SJSA1 (cell line): ENCODE measurements at regions not wholly inside any gene's neighbourhood (a gene's known extent, or its start where the extent isn't known, plus 50 kb on each side); places are given as distances from the start of the nearest gene placed in this dataset.
A peak's percentile ranks its signal among the peaks of the same experiment; 100 is the strongest.

Experiments
- DNase-seq, 2 experiments: peaks; one replicate each; pipeline ENCODE4 v3.0.0-alpha.2; 2015 to 2020; ENCODE audit warnings: low spot score in 2 of 2, low read depth in 1 of 2
- H3K27ac ChIP-seq: fragments of 250-450 bp; sonication (Bioruptor Pico); 2 replicates; pipeline ENCODE4 v1.5.1; 2020; ENCODE audit warnings: mild to moderate bottlenecking, moderate library complexity
- H3K27me3 ChIP-seq: fragments of 250-450 bp; sonication (Bioruptor Pico); replicated peaks from 2 replicates; pipeline ENCODE4 v1.5.1; 2020; ENCODE audit warnings: mild to moderate bottlenecking, moderate library complexity
- H3K36me3 ChIP-seq: fragments of 250-450 bp; sonication (Bioruptor Pico); 2 replicates; pipeline ENCODE4 v1.5.1; 2020; ENCODE audit warnings: mild to moderate bottlenecking
- H3K4me1 ChIP-seq: fragments of 250-450 bp; sonication (Bioruptor Pico); replicated peaks from 2 replicates; pipeline ENCODE4 v1.6.1; 2021; ENCODE audit warnings: mild to moderate bottlenecking
- H3K4me3 ChIP-seq: fragments of 250-450 bp; sonication (Bioruptor Pico); 2 replicates; pipeline ENCODE4 v1.5.1; 2020; ENCODE audit warnings: mild to moderate bottlenecking
- H3K9me3 ChIP-seq: fragments of 250-450 bp; sonication (Bioruptor Pico); replicated peaks from 2 replicates; pipeline ENCODE4 v1.5.1; 2020; ENCODE audit warnings: mild to moderate bottlenecking

DNA sequence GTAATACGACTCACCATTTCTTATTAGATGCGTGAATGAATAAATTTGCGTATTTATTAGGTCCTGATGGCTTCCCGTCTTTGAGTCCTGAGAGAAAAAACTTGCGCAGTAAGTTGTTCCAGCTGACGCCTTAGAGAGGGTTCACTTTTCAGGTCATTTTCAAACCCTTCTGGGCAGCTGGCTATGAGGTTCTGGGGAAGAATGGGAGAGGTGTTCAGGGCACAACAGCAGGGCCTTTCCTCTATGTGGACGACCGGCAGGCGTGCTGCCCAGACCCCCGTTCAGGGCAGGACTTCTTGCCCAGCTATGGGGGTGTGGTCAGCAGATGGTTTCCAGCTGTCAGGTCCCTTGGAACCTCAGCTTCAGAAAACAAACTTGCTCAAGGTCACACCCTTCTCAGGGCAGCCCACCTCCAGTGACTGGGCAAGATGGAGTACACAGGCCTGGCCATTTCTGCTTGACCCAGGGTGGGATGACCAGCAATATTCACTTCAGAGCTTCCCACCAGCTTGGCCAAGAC, 61.1 kb upstream of the TNP1 start:
- H3K4me3 ChIP-seq = no peak overlapping the region

DNA sequence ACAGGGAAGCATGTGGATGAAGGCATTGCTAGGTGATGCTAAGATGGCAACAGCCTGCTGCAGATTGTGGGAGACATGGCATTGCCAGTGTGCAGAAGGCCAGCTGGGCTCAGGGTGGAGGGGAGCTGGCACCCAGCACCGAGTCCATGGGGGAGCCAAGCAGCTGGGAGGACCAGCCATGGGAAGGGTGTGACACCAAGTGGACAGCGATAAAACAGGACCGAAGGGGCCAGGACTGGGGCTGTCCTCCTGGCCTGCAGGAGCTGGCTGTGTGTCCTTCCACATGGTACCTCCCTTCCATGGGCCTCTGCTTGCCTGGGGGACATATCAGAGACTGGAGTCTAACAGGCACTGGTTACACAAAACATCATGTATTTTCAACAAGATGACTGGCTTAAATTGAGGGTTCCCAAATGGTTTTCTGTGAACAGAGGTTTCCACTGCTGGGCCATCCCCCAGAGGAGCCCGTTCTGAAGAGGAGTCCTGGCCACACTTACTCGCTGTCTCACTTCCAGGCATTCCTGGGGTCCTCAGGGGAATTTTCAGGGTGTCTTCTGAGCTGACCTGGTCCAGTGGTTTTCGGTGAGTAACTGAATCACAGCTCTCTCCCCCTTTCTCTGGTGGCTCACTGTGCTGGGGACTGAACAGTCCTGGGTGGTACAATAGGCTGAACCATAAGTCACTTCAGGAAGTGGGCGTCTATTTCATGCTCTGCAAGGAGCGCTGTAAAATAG, 60.4 kb upstream of the TNP1 start:
- Histone ChIP-seq H3K27me3 (peaks cover 2% of the 10 kb centered on the region; the same call in 1 of the 2 replicates), H3K4me3 (no peak overlapping the region), H3K4me1 (no peaks in the 10 kb centered on the region), H3K9me3 (no peaks in the 10 kb centered on the region), H3K27ac (no peak overlapping the region), H3K36me3 (no peaks in the 10 kb centered on the region)
- no peak for DNase-seq

More for the DNA sequence above, 61.1 kb upstream of the TNP1 start:
- Histone ChIP-seq H3K36me3 (no peaks in the 10 kb centered on the region), H3K4me1 (no peaks in the 10 kb centered on the region), H3K27me3 (peaks cover 2% of the 10 kb centered on the region; the same call in 1 of the 2 replicates), H3K9me3 (no peaks in the 10 kb centered on the region), H3K27ac (no peak overlapping the region)
- no peak for DNase-seq

DNA sequence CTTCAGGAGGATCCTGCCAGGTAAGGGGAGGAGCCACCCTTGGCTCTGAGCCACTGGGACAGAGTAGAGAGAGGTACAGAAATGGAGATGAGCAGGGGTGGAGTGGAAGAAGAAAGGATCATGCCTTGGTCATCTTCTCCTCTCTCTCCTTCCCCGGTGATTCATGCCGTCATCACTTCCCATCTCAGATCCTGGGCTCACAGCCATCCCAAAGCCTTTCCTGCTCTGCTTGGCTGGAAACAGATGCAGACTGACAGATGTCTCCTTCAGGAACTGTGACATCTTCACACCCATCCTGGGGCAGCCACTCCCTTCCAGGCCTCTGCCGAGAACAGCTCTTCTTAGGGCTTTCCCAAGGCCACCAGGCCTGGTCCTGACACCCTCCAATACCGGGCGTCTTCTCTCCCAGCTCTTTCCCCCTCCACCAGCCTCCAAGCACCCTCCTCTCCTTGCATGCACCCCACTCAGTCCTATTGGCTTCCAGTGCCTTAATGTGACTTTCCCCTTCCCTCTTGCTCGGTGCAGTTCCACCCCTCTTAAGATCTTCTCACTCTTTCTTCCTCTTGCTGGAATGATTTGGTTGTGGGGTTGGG, 58.3 kb upstream of the TNP1 start:
- peak in 1 of 2 experiments; percentile 4 for DNase-seq
- Histone ChIP-seq H3K4me1 (no peaks in the 10 kb centered on the region), H3K27ac (no peak overlapping the region), H3K9me3 (no peaks in the 10 kb centered on the region), H3K36me3 (no peaks in the 10 kb centered on the region), H3K27me3 (no peaks in the 10 kb centered on the region), H3K4me3 (no peak overlapping the region)

DNA sequence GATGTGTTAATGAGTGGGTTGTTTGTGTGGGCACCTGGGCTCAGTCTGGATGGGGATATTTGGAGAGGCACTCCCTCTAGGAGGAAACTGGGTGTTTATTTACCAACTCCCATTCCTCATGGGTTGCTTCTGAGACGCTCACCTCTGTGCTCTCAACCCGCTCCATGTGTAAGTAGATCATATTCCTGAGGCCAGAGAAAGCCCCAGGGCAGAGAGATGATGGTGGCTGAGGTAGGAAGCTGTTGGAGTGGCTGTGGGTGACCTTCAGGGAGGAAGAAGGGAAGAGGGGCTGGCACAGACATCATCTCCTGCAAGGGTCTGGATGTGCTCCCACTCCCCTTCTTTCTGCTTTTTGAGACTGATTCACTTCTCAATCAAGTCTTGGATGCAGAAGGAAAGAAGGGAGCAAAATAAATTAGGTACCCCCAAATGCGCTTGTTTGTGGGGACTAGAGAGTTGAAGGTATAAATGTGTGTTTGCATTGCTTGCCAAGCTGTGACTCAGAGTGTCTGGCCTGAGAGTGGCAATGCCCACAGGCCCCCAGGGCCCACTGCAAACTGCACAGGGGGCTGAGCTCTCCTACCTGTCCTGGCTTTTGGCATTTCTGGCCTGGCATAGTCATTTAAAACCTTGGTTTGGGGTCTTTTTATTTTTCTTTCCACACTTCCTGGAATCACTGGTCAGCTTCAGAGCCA, 57.2 kb upstream of the TNP1 start:
- Histone ChIP-seq H3K27me3 (no peaks in the 10 kb centered on the region), H3K36me3 (no peaks in the 10 kb centered on the region), H3K4me1 (no peaks in the 10 kb centered on the region), H3K4me3 (no peak overlapping the region), H3K27ac (no peak overlapping the region), H3K9me3 (no peaks in the 10 kb centered on the region)
- DNase-seq = no peak

DNA sequence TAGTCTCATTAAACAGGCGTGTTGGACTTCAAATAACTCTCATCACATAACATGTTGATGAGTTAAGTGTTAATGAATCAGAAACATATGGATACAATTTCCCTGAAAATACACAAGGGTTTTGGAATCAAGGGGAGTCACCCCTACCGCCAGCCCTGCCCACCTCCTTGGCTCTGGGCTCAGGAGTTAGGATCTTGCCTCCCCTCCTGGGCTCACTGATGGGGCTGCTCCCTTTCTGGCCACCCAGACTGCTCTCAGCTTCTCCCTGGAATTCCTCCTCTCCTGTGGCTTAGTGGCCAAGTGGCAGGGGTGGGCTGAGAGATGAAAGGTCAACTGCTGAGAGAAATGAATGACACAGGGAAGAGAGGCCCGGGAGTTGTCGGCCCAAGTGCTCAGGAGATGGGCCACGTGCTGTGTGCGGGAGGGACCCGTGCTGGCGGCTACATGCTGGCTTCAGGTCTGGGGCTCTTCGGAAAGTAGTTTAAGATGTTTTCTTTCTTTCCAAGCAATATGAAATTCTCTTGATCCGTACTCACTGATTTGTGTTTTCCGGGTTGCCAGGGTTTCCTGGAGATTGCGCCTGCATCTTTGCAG, 55.8 kb upstream of the TNP1 start:
- no peak for DNase-seq
- Histone ChIP-seq H3K4me1 (no peaks in the 10 kb centered on the region), H3K27ac (no peak overlapping the region), H3K36me3 (no peaks in the 10 kb centered on the region), H3K9me3 (no peaks in the 10 kb centered on the region), H3K27me3 (no peaks in the 10 kb centered on the region), H3K4me3 (no peak overlapping the region)

DNA sequence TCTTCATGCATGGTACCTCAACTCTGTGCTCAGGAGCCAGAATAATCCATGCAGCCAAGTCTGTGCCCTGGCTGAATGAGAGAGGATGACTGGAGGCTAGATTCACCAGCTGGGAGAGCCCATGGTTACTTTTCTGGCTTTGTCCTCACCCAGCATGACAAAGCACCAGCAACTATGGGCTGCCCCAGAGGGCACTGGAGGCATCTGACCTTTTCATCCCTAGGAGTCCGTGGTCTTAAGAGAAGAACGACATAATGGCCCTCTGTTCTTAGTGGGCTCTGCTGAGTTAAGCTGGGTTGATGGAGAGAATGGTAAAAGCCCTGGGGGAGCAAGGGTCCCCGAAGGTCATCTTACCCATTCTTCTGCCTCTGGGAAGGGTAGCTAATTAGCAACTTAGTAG, 54.6 kb upstream of the TNP1 start:
- H3K4me1 ChIP-seq = no peaks in the 10 kb centered on the region
- H3K36me3 ChIP-seq = no peaks in the 10 kb centered on the region
- H3K4me3 ChIP-seq = no peak overlapping the region
- DNase-seq = no peak
- H3K27ac ChIP-seq = no peak overlapping the region
- H3K27me3 ChIP-seq = no peaks in the 10 kb centered on the region
- H3K9me3 ChIP-seq = no peaks in the 10 kb centered on the region

DNA sequence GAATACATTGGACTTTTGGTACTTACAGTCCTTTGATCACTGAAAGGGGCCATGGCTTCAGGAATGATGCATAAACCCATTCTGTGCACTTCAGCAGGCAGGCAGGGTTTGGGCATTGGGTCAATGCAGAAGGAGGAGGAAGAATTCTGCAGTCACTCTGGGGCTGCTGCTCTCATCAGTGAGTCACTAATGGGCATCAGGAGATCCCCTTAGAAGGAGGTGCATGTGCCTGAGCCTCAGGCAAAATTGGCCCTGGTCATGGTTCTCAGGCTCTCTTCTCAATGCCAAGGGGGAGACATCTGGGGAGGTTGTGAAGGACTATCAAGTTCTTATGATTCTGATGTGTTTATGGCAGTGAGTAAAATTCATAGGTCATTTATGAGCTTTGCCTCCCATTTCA, 52.0 kb upstream of the TNP1 start:
- no peak for DNase-seq
- no peaks in the 10 kb centered on the region for H3K9me3 ChIP-seq
- no peak overlapping the region for H3K4me3 ChIP-seq
- H3K27me3 ChIP-seq = no peaks in the 10 kb centered on the region
- no peaks in the 10 kb centered on the region for H3K36me3 ChIP-seq
- H3K27ac ChIP-seq = no peak overlapping the region
- H3K4me1 ChIP-seq = no peaks in the 10 kb centered on the region

DNA sequence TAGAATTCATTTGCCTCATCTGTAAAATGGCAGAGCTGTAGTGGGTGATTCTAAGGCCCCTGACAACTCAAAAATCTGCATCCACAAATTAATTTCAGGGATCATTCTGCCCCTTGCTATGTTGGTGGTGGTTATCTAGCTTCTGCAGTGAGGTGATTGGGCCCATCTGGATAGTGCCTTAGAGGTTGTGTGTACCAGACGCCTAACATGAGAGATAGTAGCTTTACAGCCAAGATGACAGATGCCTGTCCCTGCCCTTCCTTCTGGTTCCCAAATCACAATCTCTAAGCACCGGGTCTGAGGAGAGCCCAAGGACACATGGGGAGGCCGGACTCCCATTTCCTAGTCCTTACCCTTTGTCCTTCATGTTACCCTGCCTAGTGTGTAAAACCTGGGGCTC, 51.1 kb upstream of the TNP1 start:
- H3K27me3 ChIP-seq = no peaks in the 10 kb centered on the region
- no peaks in the 10 kb centered on the region for H3K4me1 ChIP-seq
- H3K4me3 ChIP-seq = no peak overlapping the region
- H3K36me3 ChIP-seq = no peaks in the 10 kb centered on the region
- no peak overlapping the region for H3K27ac ChIP-seq
- DNase-seq = no peak
- H3K9me3 ChIP-seq = no peaks in the 10 kb centered on the region

DNA sequence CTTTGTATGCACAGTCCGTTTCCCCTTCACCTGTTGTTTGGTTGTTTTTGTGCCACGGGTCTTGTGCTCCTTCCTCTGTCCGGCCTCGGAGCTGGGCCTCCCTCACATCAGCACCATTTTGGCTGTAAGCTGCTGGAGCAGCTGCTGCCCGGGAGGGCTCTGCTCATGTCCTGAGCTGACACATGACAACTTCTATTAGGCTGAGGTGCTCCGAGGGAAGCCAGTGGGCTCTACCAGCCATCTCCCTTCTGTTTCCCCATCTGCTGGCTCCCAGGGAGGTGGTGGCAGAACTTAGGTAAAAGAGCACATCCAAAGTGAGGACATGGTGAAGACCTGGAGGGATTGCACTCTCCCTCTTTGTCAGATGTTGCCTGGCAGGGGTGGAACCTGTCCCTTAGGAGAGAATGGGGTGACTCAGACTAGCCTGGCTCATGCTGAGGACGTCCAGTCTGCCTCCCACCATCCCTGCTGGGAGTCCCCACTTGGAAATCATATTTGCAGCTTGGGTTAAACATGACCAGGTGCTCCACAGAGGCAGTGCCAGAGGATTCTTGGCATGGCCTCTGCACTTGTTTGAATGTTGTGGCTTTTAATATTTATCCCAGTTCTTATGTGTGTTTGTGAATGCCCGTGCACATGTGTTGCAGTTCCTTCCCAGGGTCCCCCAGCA, 49.8 kb upstream of the TNP1 start:
- DNase-seq = no peak
- Histone ChIP-seq H3K4me1 (no peaks in the 10 kb centered on the region), H3K9me3 (no peaks in the 10 kb centered on the region), H3K27me3 (no peaks in the 10 kb centered on the region), H3K27ac (no peak overlapping the region), H3K4me3 (no peak overlapping the region), H3K36me3 (no peaks in the 10 kb centered on the region)
